ENCODE measurements at regions not wholly inside any gene's neighbourhood (a gene's known extent, or its start where the extent isn't known, plus 50 kb on each side); places are given as distances from the start of the nearest gene placed in this dataset.

DNA sequence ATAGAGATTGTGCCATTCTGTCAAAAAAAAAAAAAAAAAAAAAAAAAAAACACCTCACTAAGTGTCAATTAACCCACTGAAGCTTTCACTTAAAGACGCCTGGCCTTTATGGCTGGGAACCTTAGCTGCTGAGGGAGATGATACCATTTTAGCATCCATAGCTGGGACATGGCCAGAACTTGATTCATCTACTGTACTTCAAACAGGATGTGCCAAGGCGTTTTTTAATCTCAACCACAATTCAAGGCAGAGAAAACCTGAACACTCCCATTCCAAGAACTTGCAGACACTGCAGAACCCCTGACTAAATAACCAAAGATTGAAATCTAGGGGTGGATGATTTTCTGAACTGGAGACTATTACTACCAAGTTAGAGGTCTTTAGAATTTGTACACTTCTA, 996.6 kb downstream of the SORCS1 start:
- Histone ChIP-seq H3K4me2 (ENCODE audit: insufficient read depth, low read length) (no peak overlapping the region), H3K79me2 (ENCODE audit: insufficient read depth, low read length) (no peaks in the 10 kb centered on the region), H3K4me3 (ENCODE audit: insufficient read depth, low read length) (no peak overlapping the region), H3K4me1 (ENCODE audit: insufficient read depth, low read length) (no peaks in the 10 kb centered on the region), H3K36me3 (ENCODE audit: insufficient read depth, low read length) (no peaks in the 10 kb centered on the region), H3K9me3 (ENCODE audit: low read depth, low read length) (no peaks in the 10 kb centered on the region), H4K20me1 (ENCODE audit: insufficient read depth, low read length) (no peaks in the 10 kb centered on the region), H3K27me3 (ENCODE audit: insufficient read depth, low read length) (no peaks in the 10 kb centered on the region), H3K27ac (ENCODE audit: low read depth, low read length) (no peak overlapping the region), H2AFZ (ENCODE audit: low read length) (no peak overlapping the region)
- TF ChIP-seq, protein P1, sequence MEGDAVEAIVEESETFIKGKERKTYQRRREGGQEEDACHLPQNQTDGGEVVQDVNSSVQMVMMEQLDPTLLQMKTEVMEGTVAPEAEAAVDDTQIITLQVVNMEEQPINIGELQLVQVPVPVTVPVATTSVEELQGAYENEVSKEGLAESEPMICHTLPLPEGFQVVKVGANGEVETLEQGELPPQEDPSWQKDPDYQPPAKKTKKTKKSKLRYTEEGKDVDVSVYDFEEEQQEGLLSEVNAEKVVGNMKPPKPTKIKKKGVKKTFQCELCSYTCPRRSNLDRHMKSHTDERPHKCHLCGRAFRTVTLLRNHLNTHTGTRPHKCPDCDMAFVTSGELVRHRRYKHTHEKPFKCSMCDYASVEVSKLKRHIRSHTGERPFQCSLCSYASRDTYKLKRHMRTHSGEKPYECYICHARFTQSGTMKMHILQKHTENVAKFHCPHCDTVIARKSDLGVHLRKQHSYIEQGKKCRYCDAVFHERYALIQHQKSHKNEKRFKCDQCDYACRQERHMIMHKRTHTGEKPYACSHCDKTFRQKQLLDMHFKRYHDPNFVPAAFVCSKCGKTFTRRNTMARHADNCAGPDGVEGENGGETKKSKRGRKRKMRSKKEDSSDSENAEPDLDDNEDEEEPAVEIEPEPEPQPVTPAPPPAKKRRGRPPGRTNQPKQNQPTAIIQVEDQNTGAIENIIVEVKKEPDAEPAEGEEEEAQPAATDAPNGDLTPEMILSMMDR (IDR thresholded peaks at IDR 0.05; ENCODE audit: extremely low read depth, low read depth, low read length), result no peak
- no peak for DNase-seq (ENCODE audit: insufficient read length, low spot score, missing footprints)

DNA sequence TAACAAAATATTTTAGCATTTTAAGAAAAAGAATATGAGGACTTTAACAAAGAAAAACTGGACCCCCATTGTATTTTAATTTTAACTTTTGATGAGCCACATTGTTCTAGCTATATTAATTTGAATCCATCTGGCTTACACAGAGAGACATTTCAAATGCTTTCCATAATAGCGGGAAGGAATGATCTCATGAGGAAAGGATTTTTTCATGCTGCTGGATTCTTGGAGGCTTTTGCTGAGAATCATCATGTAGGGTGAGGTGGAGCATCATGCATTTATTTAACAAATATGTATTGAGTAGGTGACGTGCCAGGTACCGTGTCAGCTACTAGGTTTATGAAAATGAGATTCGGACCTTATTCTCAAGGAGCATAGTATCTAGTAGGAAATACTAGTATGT, 1006.3 kb downstream of the SORCS1 start:
- Histone ChIP-seq H3K9me3 (ENCODE audit: low read depth, low read length) (no peaks in the 10 kb centered on the region), H3K79me2 (ENCODE audit: insufficient read depth, low read length) (no peaks in the 10 kb centered on the region), H2AFZ (ENCODE audit: low read length) (no peak overlapping the region), H3K4me3 (ENCODE audit: insufficient read depth, low read length) (no peak overlapping the region), H3K4me1 (ENCODE audit: insufficient read depth, low read length) (no peaks in the 10 kb centered on the region), H3K36me3 (ENCODE audit: insufficient read depth, low read length) (no peaks in the 10 kb centered on the region), H3K27me3 (ENCODE audit: insufficient read depth, low read length) (no peaks in the 10 kb centered on the region), H4K20me1 (ENCODE audit: insufficient read depth, low read length) (no peaks in the 10 kb centered on the region), H3K4me2 (ENCODE audit: insufficient read depth, low read length) (no peak overlapping the region), H3K27ac (ENCODE audit: low read depth, low read length) (no peak overlapping the region)
- TF ChIP-seq, protein P1 (IDR thresholded peaks at IDR 0.05; ENCODE audit: extremely low read depth, low read depth, low read length), result no peak
- no peak for DNase-seq (ENCODE audit: insufficient read length, low spot score, missing footprints)

DNA sequence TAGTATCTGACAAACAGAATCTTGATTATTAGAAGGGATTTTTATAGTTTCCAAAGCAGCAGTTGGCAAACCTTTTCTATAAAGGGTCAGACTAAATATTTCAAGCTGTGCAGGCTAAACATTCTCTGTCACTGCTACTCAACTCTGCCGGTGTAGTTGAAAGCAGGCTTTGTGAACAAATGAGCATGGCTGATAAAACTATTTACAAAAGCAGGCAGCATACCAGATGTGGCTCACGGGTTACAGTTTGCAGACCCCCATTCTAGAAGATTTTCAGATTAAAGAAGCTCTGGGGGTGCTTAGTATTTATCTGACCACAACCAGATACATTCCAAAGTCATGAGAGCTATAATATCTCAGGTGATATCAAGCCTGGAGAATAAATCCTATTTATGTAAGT, 1017.5 kb downstream of the SORCS1 start:
- no peak overlapping the region for H3K4me2 ChIP-seq (ENCODE audit: insufficient read depth, low read length)
- no peaks in the 10 kb centered on the region for H3K79me2 ChIP-seq (ENCODE audit: insufficient read depth, low read length)
- no peak overlapping the region for H2AFZ ChIP-seq (ENCODE audit: low read length)
- H3K9me3 ChIP-seq (ENCODE audit: low read depth, low read length), result no peaks in the 10 kb centered on the region
- no peaks in the 10 kb centered on the region for H4K20me1 ChIP-seq (ENCODE audit: insufficient read depth, low read length)
- TF ChIP-seq, protein P1 (IDR thresholded peaks at IDR 0.05; ENCODE audit: extremely low read depth, low read depth, low read length), result no peak
- H3K4me1 ChIP-seq (ENCODE audit: insufficient read depth, low read length), result no peaks in the 10 kb centered on the region
- H3K4me3 ChIP-seq (ENCODE audit: insufficient read depth, low read length), result no peak overlapping the region
- DNase-seq (ENCODE audit: insufficient read length, low spot score, missing footprints), result no peak
- H3K27me3 ChIP-seq (ENCODE audit: insufficient read depth, low read length), result no peaks in the 10 kb centered on the region
- no peak overlapping the region for H3K27ac ChIP-seq (ENCODE audit: low read depth, low read length)
- H3K36me3 ChIP-seq (ENCODE audit: insufficient read depth, low read length), result no peaks in the 10 kb centered on the region

DNA sequence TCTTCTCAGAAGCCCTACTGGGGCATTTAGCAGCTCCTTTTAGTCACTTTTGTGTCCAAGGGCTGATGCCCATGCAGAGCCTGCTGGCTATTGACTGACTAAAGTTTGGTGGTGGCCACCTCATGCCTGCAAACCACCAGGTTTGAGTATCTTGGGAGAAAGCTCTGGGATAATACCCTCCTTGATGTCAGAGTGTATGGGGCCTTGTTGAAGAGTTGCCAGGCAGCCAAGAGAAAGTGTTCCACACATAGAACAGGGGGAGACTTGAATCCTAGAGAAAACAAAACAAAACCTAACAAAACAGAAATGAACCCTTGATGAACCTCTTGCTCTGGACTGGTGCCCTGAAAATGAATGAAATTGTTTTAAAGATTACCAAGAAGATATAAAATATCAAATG, 1024.6 kb downstream of the SORCS1 start:
- Histone ChIP-seq H3K27me3 (ENCODE audit: insufficient read depth, low read length) (no peaks in the 10 kb centered on the region), H3K4me3 (ENCODE audit: insufficient read depth, low read length) (no peak overlapping the region), H3K79me2 (ENCODE audit: insufficient read depth, low read length) (no peaks in the 10 kb centered on the region), H3K9me3 (ENCODE audit: low read depth, low read length) (no peaks in the 10 kb centered on the region), H4K20me1 (ENCODE audit: insufficient read depth, low read length) (no peaks in the 10 kb centered on the region), H3K4me1 (ENCODE audit: insufficient read depth, low read length) (no peaks in the 10 kb centered on the region), H3K4me2 (ENCODE audit: insufficient read depth, low read length) (no peak overlapping the region), H2AFZ (ENCODE audit: low read length) (no peak overlapping the region), H3K36me3 (ENCODE audit: insufficient read depth, low read length) (no peaks in the 10 kb centered on the region), H3K27ac (ENCODE audit: low read depth, low read length) (no peak overlapping the region)
- TF ChIP-seq, protein P1 (IDR thresholded peaks at IDR 0.05; ENCODE audit: extremely low read depth, low read depth, low read length), result no peak
- no peak for DNase-seq (ENCODE audit: insufficient read length, low spot score, missing footprints)
